Gastrocnemius medialis (tissue), 4 donors: ENCODE measurements at regions not wholly inside any gene's neighbourhood (a gene's known extent, or its start where the extent isn't known, plus 50 kb on each side); places are given as distances from the start of the nearest gene placed in this dataset.

Experiments used
- ATAC-seq, 2 donors: fragments of 150-250 bp; one replicate each; pipeline ENCODE4 v1.9.1; 2016
- DNase-seq, 2 donors: peaks; one replicate each; pipeline ENCODE4 v3.0.0-alpha.2; 2019
- H3K27ac ChIP-seq, 4 donors: fragments of 200-600 bp; sonication (generic); 1 replicate in 1 of 4; 2 replicates in 3 of 4; pipeline ENCODE4 v1.5.1; 2016 to 2018; ENCODE audit warnings: mild to moderate bottlenecking in 2 of 4, moderate library complexity in 1 of 4
- H3K27me3 ChIP-seq, 3 donors: fragments of 200-600 bp; sonication (generic) in 2 of 3; 1 replicate in 1 of 3; 2 replicates in 2 of 3; pipeline versions ENCODE4 v1.5.1 to v1.6.0; 2016 to 2019; ENCODE audit warnings: mild to moderate bottlenecking in 1 of 3, moderate library complexity in 1 of 3
- H3K36me3 ChIP-seq, 2 donors: fragments of 200-600 bp; sonication (generic) in 1 of 2; one replicate each; pipeline ENCODE4 v1.5.1; 2017 to 2018
- H3K4me1 ChIP-seq, 2 donors: fragments of 200-600 bp; sonication (generic) in 1 of 2; one replicate each; pipeline ENCODE4 v1.5.1; 2016 to 2017; ENCODE audit warnings: mild to moderate bottlenecking in 2 of 2
- H3K4me3 ChIP-seq, 4 donors: fragments of 200-600 bp; sonication (generic) in 3 of 4; 1 replicate in 1 of 4; 2 replicates in 3 of 4; pipeline ENCODE4 v1.5.1; 2016 to 2019; ENCODE audit warnings: mild to moderate bottlenecking in 2 of 4
- H3K9me3 ChIP-seq, 3 donors: fragments of 200-600 bp; sonication (generic) in 2 of 3; 1 replicate in 1 of 3; 2 replicates in 2 of 3; pipeline ENCODE4 v1.5.1; 2016 to 2019
- CTCF ChIP-seq, 5 experiments: fragments of 450-650 bp in 3 of 5; fragments of 200-600 bp in 2 of 5; sonication (generic) in 2 of 5; IDR thresholded peaks in 4 of 5; conservative IDR thresholded peaks in 1 of 5; 1 replicate in 4 of 5; 2 replicates in 1 of 5; pipeline ENCODE4 v1.5.1; 2016 to 2019; ENCODE audit warnings: antibody characterized with exemption in 5 of 5, mild to moderate bottlenecking in 3 of 5, moderate library complexity in 3 of 5
- POLR2A ChIP-seq, 2 donors: fragments of 450-650 bp; IDR thresholded peaks; one replicate each; pipeline ENCODE4 v1.6.1; 2017; ENCODE audit warnings: antibody characterized with exemption in 2 of 2, mild to moderate bottlenecking in 2 of 2, moderate library complexity in 2 of 2
- in situ Hi-C, 4 donors: fragments of 200-750 bp; cut with MboI; loops; one replicate each; pipeline versions ENCODE4 v1.15.0 to v1.8.0; 2017; ENCODE audit warnings: low sequenced_read_pairs in 4 of 4
- intact Hi-C: fragments of 100-400 bp; cut with DNase I; formaldehyde crosslinking; loops from one replicate; pipeline ENCODE4 v1.15.1; 2023; ENCODE audit warnings: low total_unique reads

- peaks cover 0 to 7% (median 0%) of the 10 kb centered on the region in 3 donors for H3K9me3 ChIP-seq
- no peak overlapping the region for H3K4me3 ChIP-seq
- H3K36me3 ChIP-seq: no peaks in the 10 kb centered on the region
- no peak for TF ChIP-seq POLR2A (IDR thresholded peaks at IDR 0.05)
- no peak for TF ChIP-seq CTCF (IDR thresholded peaks at IDR 0.05 in 4 of 5, conservative IDR thresholded peaks at IDR 0.05 in 1 of 5)
- intact Hi-C loops: no loop called here
- in situ Hi-C loops: no loop called here
- H3K27me3 ChIP-seq: peaks cover 0 to 3% (median 2%) of the 10 kb centered on the region in 3 donors
- H3K4me1 ChIP-seq: peaks cover 0 to 11% of the 10 kb centered on the region in 2 donors
- ATAC-seq (peak; percentile 79 to 97), DNase-seq (peak in 1 of 2 donors; percentile 59)
- peak overlapping the region in 2 of 4 donors; percentile 37 to 45 for H3K27ac ChIP-seq
These were observed 79.5 kb upstream of the PCBD1 start for GRCh38 chr10:70967591-70968587.

DNA sequence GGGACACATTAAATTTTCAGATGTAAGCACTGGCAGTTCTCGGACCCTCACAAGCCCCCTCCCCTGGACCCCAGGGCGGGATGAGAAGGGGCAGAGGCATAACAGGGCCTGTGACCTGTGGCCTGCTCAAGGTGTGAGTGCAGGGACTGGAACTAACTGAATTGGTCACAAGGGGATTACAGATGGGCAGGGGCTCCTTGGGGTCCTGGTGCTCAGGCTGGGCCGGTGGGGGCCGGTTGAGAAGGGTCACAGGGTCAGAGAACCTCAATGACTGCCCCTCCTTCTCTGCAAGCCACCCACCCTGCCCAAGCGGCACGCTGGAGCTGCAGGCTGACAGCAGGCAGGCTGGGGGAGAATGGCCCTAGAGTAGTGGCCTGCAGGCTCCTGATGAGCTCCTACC, 80.8 kb upstream of the PCBD1 start:
- Histone ChIP-seq H3K36me3 (no peaks in the 10 kb centered on the region), H3K9me3 (peaks cover 0 to 7% (median 0%) of the 10 kb centered on the region in 3 donors), H3K27me3 (peaks cover 0 to 3% (median 2%) of the 10 kb centered on the region in 3 donors), H3K27ac (no peak overlapping the region), H3K4me3 (no peak overlapping the region), H3K4me1 (peaks cover 0 to 11% of the 10 kb centered on the region in 2 donors)
- intact Hi-C loops: no loop called here
- DNase-seq (no peak), ATAC-seq (no peak)
- TF ChIP-seq CTCF (IDR thresholded peaks at IDR 0.05 in 4 of 5, conservative IDR thresholded peaks at IDR 0.05 in 1 of 5) (no peak), POLR2A (IDR thresholded peaks at IDR 0.05) (no peak)
- in situ Hi-C loops: no loop called here

- H3K27me3 ChIP-seq: peaks cover 0 to 3% (median 0%) of the 10 kb centered on the region in 3 donors
- ATAC-seq (no peak), DNase-seq (no peak)
- peaks cover 0 to 11% of the 10 kb centered on the region in 2 donors for H3K4me1 ChIP-seq
- H3K9me3 ChIP-seq: peaks cover 0 to 7% (median 0%) of the 10 kb centered on the region in 3 donors
- intact Hi-C loops: no loop called here
- in situ Hi-C loops: no loop called here
- TF ChIP-seq CTCF (IDR thresholded peaks at IDR 0.05 in 4 of 5, conservative IDR thresholded peaks at IDR 0.05 in 1 of 5) (no peak), POLR2A (IDR thresholded peaks at IDR 0.05) (no peak)
- no peak overlapping the region for H3K4me3 ChIP-seq
- no peak overlapping the region for H3K27ac ChIP-seq
- H3K36me3 ChIP-seq: no peaks in the 10 kb centered on the region
These were observed 82.5 kb upstream of the PCBD1 start for GRCh38 chr10:70970830-70971229.

GRCh38 chr10:70973275-70973674, 84.9 kb upstream of the PCBD1 start:
- H3K4me3 ChIP-seq: no peak overlapping the region
- H3K36me3 ChIP-seq: no peaks in the 10 kb centered on the region
- DNase-seq: no peak
- H3K27me3 ChIP-seq: peaks cover 0 to 3% (median 0%) of the 10 kb centered on the region in 3 donors
- no peak for ATAC-seq
- H3K4me1 ChIP-seq: peaks cover 0 to under 1% of the 10 kb centered on the region in 2 donors
- TF ChIP-seq POLR2A (IDR thresholded peaks at IDR 0.05): no peak
- TF ChIP-seq CTCF (IDR thresholded peaks at IDR 0.05 in 4 of 5, conservative IDR thresholded peaks at IDR 0.05 in 1 of 5): no peak
- intact Hi-C loops: no loop called here
- peaks cover 0 to 7% (median 0%) of the 10 kb centered on the region in 3 donors for H3K9me3 ChIP-seq
- H3K27ac ChIP-seq: no peak overlapping the region
- in situ Hi-C loops: no loop called here
